SK-N-SH treated with all-trans-retinoic acid at 6 μM for 48 hours (cell line): ENCODE measurements at regions not wholly inside any gene's neighbourhood (a gene's known extent, or its start where the extent isn't known, plus 50 kb on each side); places are given as distances from the start of the nearest gene placed in this dataset.

Experiments
- ARNTL ChIP-seq: fragments of 450-650 bp; formaldehyde crosslinking; IDR thresholded peaks from 2 replicates; pipeline ENCODE4 v1.5.0; 2020; ENCODE audit warnings: low read depth, mild to moderate bottlenecking, moderate library complexity, borderline replicate concordance
- CSDC2 ChIP-seq: fragments of 250-450 bp; sonication (Bioruptor Pico); IDR thresholded peaks from 2 replicates; pipeline ENCODE4 v1.5.0; 2020; ENCODE audit warnings: mild to moderate bottlenecking, moderate library complexity
- CSRNP3 ChIP-seq: fragments of 250-450 bp; sonication (Bioruptor Pico); IDR thresholded peaks from 2 replicates; pipeline ENCODE4 v1.5.1; 2021; ENCODE audit warnings: mild to moderate bottlenecking, moderate library complexity
- PATZ1 ChIP-seq: fragments of 250-450 bp; sonication (Bioruptor Pico); IDR thresholded peaks from 2 replicates; pipeline ENCODE4 v1.8.0; 2020; ENCODE audit warnings: mild to moderate bottlenecking, moderate library complexity, borderline replicate concordance
- PPARA ChIP-seq: fragments of 250-450 bp; sonication (Bioruptor Pico); IDR thresholded peaks from 2 replicates; pipeline ENCODE4 v1.5.0; 2020; ENCODE audit warnings: mild to moderate bottlenecking, borderline replicate concordance
- RARB ChIP-seq: fragments of 250-450 bp; sonication (Bioruptor Pico); IDR thresholded peaks from 2 replicates; pipeline ENCODE4 v1.8.0; 2021; ENCODE audit warnings: mild to moderate bottlenecking, moderate library complexity
- ZFP3 ChIP-seq: fragments of 250-450 bp; sonication (Bioruptor Pico); IDR thresholded peaks from 2 replicates; pipeline ENCODE4 v1.5.0; 2020; ENCODE audit warnings: mild to moderate bottlenecking, moderate library complexity
- ZFP30 ChIP-seq: fragments of 450-650 bp; formaldehyde crosslinking; IDR thresholded peaks from 2 replicates; pipeline ENCODE4 v1.5.0; 2022; ENCODE audit warnings: mild to moderate bottlenecking, moderate library complexity
- ZNF565 ChIP-seq: fragments of 450-650 bp; formaldehyde crosslinking; conservative IDR thresholded peaks from 2 replicates; pipeline ENCODE4 v1.5.0; 2020; ENCODE audit warnings: low read depth, mild to moderate bottlenecking, moderate library complexity
- ZNF8 ChIP-seq: fragments of 450-650 bp; formaldehyde crosslinking; IDR thresholded peaks from 2 replicates; pipeline ENCODE4 v1.5.0; 2020; ENCODE audit warnings: mild to moderate bottlenecking, moderate library complexity

DNA sequence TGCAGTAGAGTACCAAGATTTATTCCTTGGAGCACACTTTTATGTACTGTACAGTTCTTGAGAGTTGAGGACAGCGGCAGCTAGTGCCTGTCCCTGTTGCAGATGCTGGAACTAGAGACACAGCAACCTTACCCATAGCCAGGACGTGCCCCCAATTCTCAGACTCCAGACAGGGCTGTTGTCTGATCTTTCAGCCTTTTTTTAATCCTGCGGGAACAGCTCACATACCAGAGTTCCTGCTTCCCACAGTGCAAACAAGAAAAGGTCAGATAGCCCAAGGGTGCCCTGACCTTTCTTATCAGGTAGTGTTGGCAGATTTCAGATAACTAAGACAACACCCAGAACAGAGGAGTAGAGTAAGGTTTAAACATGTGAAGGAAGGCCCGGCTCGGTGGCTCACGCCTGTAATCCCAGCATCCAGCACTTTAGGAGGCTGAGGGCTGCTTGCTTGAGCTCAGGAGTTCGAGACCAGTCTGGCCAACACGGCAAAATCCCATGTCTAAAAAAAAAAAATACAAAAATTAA lies 78.5 kb downstream of the DOP1B start:
- no peak for TF ChIP-seq ZNF565 (CRISPR knock-in tag)
- no peak for TF ChIP-seq RARB (CRISPR knock-in tag)
- no peak for TF ChIP-seq CSRNP3 (CRISPR knock-in tag)
- TF ChIP-seq ZNF8 = no peak
- no peak for TF ChIP-seq PATZ1 (CRISPR knock-in tag)
- TF ChIP-seq ZFP3 (CRISPR knock-in tag) = no peak
- TF ChIP-seq ARNTL = no peak
- TF ChIP-seq PPARA (CRISPR knock-in tag) = no peak
- no peak for TF ChIP-seq CSDC2
- TF ChIP-seq ZFP30 (CRISPR knock-in tag) = no peak
